IPS-NIHi11 (cell line): ENCODE measurements at regions not wholly inside any gene's neighbourhood (a gene's known extent, or its start where the extent isn't known, plus 50 kb on each side); places are given as distances from the start of the nearest gene placed in this dataset.
"Not testable (repeated sequence)": the region's sequence is repeated elsewhere in the genome, so short reads cannot be mapped to it uniquely, and the experiment has no call there.

Source experiments
- DNase-seq: peaks from one replicate; pipeline ENCODE4 v3.0.0; 2012; ENCODE audit warnings: mixed read lengths, low spot score

GRCh38 chr16:64356267-64356666 is 765.6 kb downstream of the CDH11 start:
- DNase-seq, result no peak

- no peak for DNase-seq
These were observed 769.6 kb downstream of the CDH11 start for GRCh38 chr16:64352246-64352645.

GRCh38 chr16:64351121-64351520 is 770.7 kb downstream of the CDH11 start:
- no peak for DNase-seq

- no peak for DNase-seq
These were observed 775.8 kb downstream of the CDH11 start for GRCh38 chr16:64346080-64346479.

GRCh38 chr16:64345142-64345541 is 776.7 kb downstream of the CDH11 start:
- no peak for DNase-seq

- DNase-seq, result not testable (repeated sequence)
These were observed 777.9 kb downstream of the CDH11 start for GRCh38 chr16:64343820-64344443.

- DNase-seq, result no peak
These were observed 778.6 kb downstream of the CDH11 start for GRCh38 chr16:64343061-64343819.

GRCh38 chr16:64341336-64341735 is 780.5 kb downstream of the CDH11 start:
- not testable (repeated sequence) for DNase-seq

- DNase-seq, result no peak
These were observed 782.7 kb downstream of the CDH11 start for GRCh38 chr16:64339052-64339770.

GRCh38 chr16:64321881-64322280 is 800.0 kb downstream of the CDH11 start:
- no peak for DNase-seq

GRCh38 chr16:64321066-64321465 is 800.8 kb downstream of the CDH11 start:
- no peak for DNase-seq

GRCh38 chr16:64317601-64318000 is 804.3 kb downstream of the CDH11 start:
- DNase-seq, result no peak

GRCh38 chr16:64313726-64314125 is 808.1 kb downstream of the CDH11 start:
- no peak for DNase-seq

GRCh38 chr16:64312980-64313379 is 808.9 kb downstream of the CDH11 start:
- no peak for DNase-seq

- no peak for DNase-seq
These were observed 809.6 kb downstream of the CDH11 start for GRCh38 chr16:64312292-64312691.

- DNase-seq, result no peak
These were observed 810.6 kb downstream of the CDH11 start for GRCh38 chr16:64311241-64311640.

- no peak for DNase-seq
These were observed 812.3 kb downstream of the CDH11 start for GRCh38 chr16:64309398-64310110.

- no peak for DNase-seq
These were observed 813.1 kb downstream of the CDH11 start for GRCh38 chr16:64308721-64309120.

GRCh38 chr16:64307431-64307830 is 814.4 kb downstream of the CDH11 start:
- DNase-seq, result no peak

- DNase-seq, result no peak
These were observed 816.2 kb downstream of the CDH11 start for GRCh38 chr16:64305663-64306062.

GRCh38 chr16:64304951-64305350 is 816.9 kb downstream of the CDH11 start:
- no peak for DNase-seq

- DNase-seq, result no peak
These were observed 817.5 kb downstream of the CDH11 start for GRCh38 chr16:64304396-64304795.
